PC-3 (cell line): ENCODE measurements at regions not wholly inside any gene's neighbourhood (a gene's known extent, or its start where the extent isn't known, plus 50 kb on each side); places are given as distances from the start of the nearest gene placed in this dataset.
A peak's percentile ranks its signal among the peaks of the same experiment; 100 is the strongest.

Source experiments
- ATAC-seq: fragments of 200-7000 bp; cut with Tn5 transposase; 2 replicates; pipeline ENCODE4 v1.9.1; 2020; ENCODE audit warnings: mild to moderate bottlenecking, moderate library complexity
- BruUV-seq: library from RNA; stranded (reverse); fragments of 400-500 nt; replicated peaks from 2 replicates; lab custom pipeline; 2021; lab: Mats Ljungman, UMichigan
- CTCF ChIA-PET: fragments of 300-600 bp; sonication (Branson Sonifier 250); formaldehyde crosslinking; loops from one replicate; lab custom pipeline; 2022; ENCODE audit warnings: antibody characterized with exemption; lab: Charles Lee
- POLR2A ChIA-PET: fragments of 300-600 bp; sonication (Branson Sonifier 250); formaldehyde crosslinking; loops from one replicate; lab custom pipeline; 2022; ENCODE audit warnings: antibody characterized with exemption; ENCODE audit not compliant: unreplicated experiment; lab: Charles Lee
- DNase-seq: peaks from one replicate; pipeline ENCODE4 v3.0.0-alpha.2; 2015
- H2AFZ ChIP-seq: fragments of 300-600 bp; sonication (generic); 2 replicates; pipeline ENCODE4 v1.6.0; 2016; ENCODE audit warnings: antibody characterized with exemption, low read length
- H3F3A ChIP-seq: fragments of 300-600 bp; sonication (generic); one replicate; pipeline ENCODE4 v1.6.0; 2017; ENCODE audit warnings: antibody characterized with exemption, low read length, control low read depth, mild to moderate bottlenecking; ENCODE audit not compliant: unreplicated experiment
- H3K27ac ChIP-seq: fragments of 300-600 bp; sonication (generic); 2 replicates; pipeline ENCODE4 v1.5.1; 2016; ENCODE audit warnings: mild to moderate bottlenecking, low read length
- H3K27me3 ChIP-seq: fragments of 300-600 bp; sonication (generic); 2 replicates; pipeline ENCODE4 v1.6.1; 2016; ENCODE audit warnings: low read length, mixed read lengths
- H3K36me3 ChIP-seq: fragments of 300-600 bp; sonication (generic); 2 replicates; pipeline ENCODE4 v1.6.1; 2016; ENCODE audit warnings: low read depth, mixed run types, low read length, mixed read lengths
- H3K4me1 ChIP-seq: fragments of 300-600 bp; sonication (generic); 2 replicates; pipeline ENCODE4 v1.5.1; 2016; ENCODE audit warnings: low read length; ENCODE audit not compliant: insufficient read depth
- H3K4me2 ChIP-seq: fragments of 300-600 bp; sonication (generic); 2 replicates; pipeline ENCODE4 v1.6.0; 2016; ENCODE audit warnings: low read length
- H3K4me3 ChIP-seq: fragments of 300-600 bp; sonication (generic); 2 replicates; pipeline ENCODE4 v1.5.1; 2016; ENCODE audit warnings: mild to moderate bottlenecking, low read length, mixed read lengths
- H3K79me2 ChIP-seq: fragments of 300-600 bp; sonication (generic); 2 replicates; pipeline ENCODE4 v1.6.1; 2017; ENCODE audit warnings: low read length, mixed read lengths
- H3K9ac ChIP-seq: fragments of 300-600 bp; sonication (generic); 2 replicates; pipeline ENCODE4 v1.6.0; 2016; ENCODE audit warnings: mild to moderate bottlenecking, low read length
- H3K9me2 ChIP-seq: fragments of 300-600 bp; sonication (generic); replicated peaks from 2 replicates; pipeline ENCODE4 v1.6.1; 2016; ENCODE audit warnings: mixed run types, low read length, mixed read lengths
- H3K9me3 ChIP-seq: fragments of 300-600 bp; sonication (generic); 2 replicates; pipeline ENCODE4 v1.6.1; 2016; ENCODE audit warnings: low read length, mixed read lengths
- H4K20me1 ChIP-seq: fragments of 300-600 bp; sonication (generic); 2 replicates; pipeline ENCODE4 v1.6.1; 2016; ENCODE audit warnings: low read length, mixed read lengths
- EZH2 ChIP-seq: fragments of 300-600 bp; sonication (generic); IDR thresholded peaks from one replicate; pipeline ENCODE4 v1.6.1; 2017; ENCODE audit warnings: antibody characterized with exemption, mild to moderate bottlenecking, low read length; ENCODE audit not compliant: unreplicated experiment
- EZH2phosphoT487 ChIP-seq: fragments of 300-600 bp; sonication (generic); IDR thresholded peaks from 2 replicates; pipeline ENCODE4 v1.6.1; 2018; ENCODE audit warnings: mild to moderate bottlenecking, antibody characterized with exemption, low read length, borderline replicate concordance
- intact Hi-C: fragments of 100-400 bp; cut with micrococcal nuclease; formaldehyde crosslinking; loops from 2 replicates; pipeline ENCODE4 v1.9.0; 2023
- TF ChIP-seq, protein P1 (sequence below): fragments of 300-600 bp; sonication (generic); conservative IDR thresholded peaks from 2 replicates; pipeline ENCODE4 v1.5.1; 2017; ENCODE audit warnings: antibody characterized with exemption, low read depth, mild to moderate bottlenecking, low read length

DNA sequence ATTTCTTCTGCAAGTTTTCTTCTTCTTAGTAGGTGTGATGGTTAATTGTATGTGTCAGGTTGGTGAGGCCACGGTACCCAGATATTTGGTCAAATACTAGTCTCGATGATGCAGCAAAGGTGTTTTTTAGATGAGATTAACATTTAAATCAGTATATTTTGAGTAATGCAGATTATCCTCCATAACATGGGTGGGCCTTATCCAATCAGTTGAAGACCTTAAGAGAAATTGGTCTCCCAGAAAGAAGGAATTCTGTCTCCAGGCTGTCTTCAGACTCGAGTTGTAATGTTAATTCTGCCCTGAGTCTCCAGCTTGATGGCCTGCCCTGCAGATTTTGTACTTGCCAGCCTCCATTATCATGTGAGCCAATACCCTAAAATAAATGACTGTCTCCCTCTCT, 122.5 kb upstream of the TSPAN5 start:
- CTCF ChIA-PET, result no interaction called here
- Histone ChIP-seq H3K4me3 (no peak overlapping the region), H3K27ac (no peak overlapping the region), H3K27me3 (no peaks in the 10 kb centered on the region), H3K4me1 (peaks cover 14% of the 10 kb centered on the region), H2AFZ (no peak overlapping the region), H3F3A (no peaks in the 10 kb centered on the region), H4K20me1 (no peaks in the 10 kb centered on the region), H3K9ac (no peak overlapping the region), H3K79me2 (no peaks in the 10 kb centered on the region), H3K36me3 (no peaks in the 10 kb centered on the region), H3K9me2 (no peaks in the 10 kb centered on the region), H3K4me2 (no peak overlapping the region), H3K9me3 (no peaks in the 10 kb centered on the region)
- no TSS peak for BruUV-seq
- TF ChIP-seq EZH2phosphoT487 (no peak), EZH2 (no peak)
- TF ChIP-seq, protein P1, sequence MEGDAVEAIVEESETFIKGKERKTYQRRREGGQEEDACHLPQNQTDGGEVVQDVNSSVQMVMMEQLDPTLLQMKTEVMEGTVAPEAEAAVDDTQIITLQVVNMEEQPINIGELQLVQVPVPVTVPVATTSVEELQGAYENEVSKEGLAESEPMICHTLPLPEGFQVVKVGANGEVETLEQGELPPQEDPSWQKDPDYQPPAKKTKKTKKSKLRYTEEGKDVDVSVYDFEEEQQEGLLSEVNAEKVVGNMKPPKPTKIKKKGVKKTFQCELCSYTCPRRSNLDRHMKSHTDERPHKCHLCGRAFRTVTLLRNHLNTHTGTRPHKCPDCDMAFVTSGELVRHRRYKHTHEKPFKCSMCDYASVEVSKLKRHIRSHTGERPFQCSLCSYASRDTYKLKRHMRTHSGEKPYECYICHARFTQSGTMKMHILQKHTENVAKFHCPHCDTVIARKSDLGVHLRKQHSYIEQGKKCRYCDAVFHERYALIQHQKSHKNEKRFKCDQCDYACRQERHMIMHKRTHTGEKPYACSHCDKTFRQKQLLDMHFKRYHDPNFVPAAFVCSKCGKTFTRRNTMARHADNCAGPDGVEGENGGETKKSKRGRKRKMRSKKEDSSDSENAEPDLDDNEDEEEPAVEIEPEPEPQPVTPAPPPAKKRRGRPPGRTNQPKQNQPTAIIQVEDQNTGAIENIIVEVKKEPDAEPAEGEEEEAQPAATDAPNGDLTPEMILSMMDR, result no peak
- POLR2A ChIA-PET, result no interaction called here
- ATAC-seq (no peak), DNase-seq (no peak)
- intact Hi-C loops, result no loop called here

DNA sequence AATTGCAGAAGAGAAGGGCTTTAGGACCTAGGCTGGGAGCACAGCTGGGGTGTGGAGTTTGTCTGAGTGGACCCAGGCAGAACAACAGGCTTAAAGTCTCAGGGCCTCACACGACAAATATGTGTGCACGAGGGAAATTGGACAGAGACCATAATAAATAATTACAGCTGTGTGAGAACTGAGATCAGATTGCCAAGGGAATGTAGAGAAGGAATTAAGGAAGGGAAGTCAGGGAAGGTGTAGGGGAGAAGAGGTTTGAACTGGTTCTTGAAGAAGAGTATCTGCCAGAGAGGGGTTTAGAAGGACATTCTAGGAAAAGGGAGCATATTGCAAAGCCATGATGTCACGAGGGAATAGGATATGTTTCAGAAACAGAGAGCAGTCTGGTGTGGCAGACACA, 120.7 kb upstream of the TSPAN5 start:
- no peak for TF ChIP-seq EZH2phosphoT487
- no peak for TF ChIP-seq EZH2
- TF ChIP-seq, protein P1, result no peak
- Histone ChIP-seq H3F3A (no peaks in the 10 kb centered on the region), H4K20me1 (no peaks in the 10 kb centered on the region), H3K4me1 (peaks cover 14% of the 10 kb centered on the region), H3K4me2 (no peak overlapping the region), H3K4me3 (no peak overlapping the region), H3K27me3 (no peaks in the 10 kb centered on the region), H3K9ac (no peak overlapping the region), H3K27ac (no peak overlapping the region), H3K9me2 (no peaks in the 10 kb centered on the region), H3K9me3 (no peaks in the 10 kb centered on the region), H2AFZ (no peak overlapping the region), H3K79me2 (no peaks in the 10 kb centered on the region), H3K36me3 (no peaks in the 10 kb centered on the region)
- no TSS peak for BruUV-seq
- ChIA-PET POLR2A (no interaction called here), CTCF (no interaction called here)
- intact Hi-C loops, result no loop called here
- no peak for ATAC-seq
- no peak for DNase-seq

DNA sequence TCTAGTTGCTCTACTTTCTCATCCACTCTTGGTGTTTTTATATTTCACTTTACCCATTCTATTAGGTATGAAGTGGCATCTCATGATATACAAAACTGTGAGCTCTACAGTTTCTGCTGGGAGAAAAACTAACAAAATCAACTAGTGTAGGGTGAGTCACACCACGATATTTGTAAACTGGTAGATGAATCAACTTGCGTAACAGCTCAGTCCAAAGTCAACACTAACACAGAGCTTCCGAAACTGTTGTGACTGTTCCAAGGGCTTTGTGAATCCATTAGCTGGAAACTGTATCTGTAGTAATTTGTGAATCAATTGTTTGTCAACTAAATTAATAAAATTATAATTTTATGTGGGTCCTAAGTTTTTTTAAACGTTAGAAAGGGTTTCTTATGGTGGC, 119.8 kb upstream of the TSPAN5 start:
- Histone ChIP-seq H3K4me3 (no peak overlapping the region), H3F3A (no peaks in the 10 kb centered on the region), H3K4me1 (peaks cover 14% of the 10 kb centered on the region), H3K27ac (peak overlapping the region; percentile 65), H3K9me2 (no peaks in the 10 kb centered on the region), H2AFZ (no peak overlapping the region), H4K20me1 (no peaks in the 10 kb centered on the region), H3K9ac (no peak overlapping the region), H3K27me3 (no peaks in the 10 kb centered on the region), H3K9me3 (no peaks in the 10 kb centered on the region), H3K79me2 (no peaks in the 10 kb centered on the region), H3K4me2 (peak overlapping the region; percentile 58), H3K36me3 (no peaks in the 10 kb centered on the region)
- CTCF ChIA-PET, result no interaction called here
- DNase-seq (peak; percentile 83), ATAC-seq (peak; percentile 99)
- intact Hi-C loops, result no loop called here
- BruUV-seq, result no TSS peak
- TF ChIP-seq, protein P1, result no peak
- no peak for TF ChIP-seq EZH2phosphoT487
- no peak for TF ChIP-seq EZH2
- POLR2A ChIA-PET, result interaction anchor here (0.6 kb wide), 1 partner anchor 118 kb away, joined by 7 read pairs; no protein-coding TSS in a partner anchor
